ENCODE measurements at regions not wholly inside any gene's neighbourhood (a gene's known extent, or its start where the extent isn't known, plus 50 kb on each side); places are given as distances from the start of the nearest gene placed in this dataset.

DNA sequence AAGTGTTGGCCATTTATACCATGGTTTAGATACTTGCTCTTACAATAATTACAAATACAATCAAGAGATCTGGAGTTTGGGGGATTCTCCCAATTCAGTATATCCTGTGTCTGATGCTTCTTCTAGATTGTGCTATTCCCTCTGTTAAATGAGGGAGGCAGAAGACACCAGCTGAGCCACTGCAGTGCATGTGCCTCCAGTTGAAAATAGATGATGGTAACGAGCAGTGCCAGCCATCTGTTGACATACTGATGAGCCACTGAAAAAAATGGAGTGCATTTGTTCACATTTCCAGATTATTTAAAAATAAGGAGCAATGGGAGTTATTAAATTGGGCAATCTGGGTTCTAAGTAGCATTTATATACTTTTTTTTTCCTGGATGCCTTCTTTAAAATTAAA is 1428.0 kb upstream of the TENM4 start:
- TF ChIP-seq, protein P1, sequence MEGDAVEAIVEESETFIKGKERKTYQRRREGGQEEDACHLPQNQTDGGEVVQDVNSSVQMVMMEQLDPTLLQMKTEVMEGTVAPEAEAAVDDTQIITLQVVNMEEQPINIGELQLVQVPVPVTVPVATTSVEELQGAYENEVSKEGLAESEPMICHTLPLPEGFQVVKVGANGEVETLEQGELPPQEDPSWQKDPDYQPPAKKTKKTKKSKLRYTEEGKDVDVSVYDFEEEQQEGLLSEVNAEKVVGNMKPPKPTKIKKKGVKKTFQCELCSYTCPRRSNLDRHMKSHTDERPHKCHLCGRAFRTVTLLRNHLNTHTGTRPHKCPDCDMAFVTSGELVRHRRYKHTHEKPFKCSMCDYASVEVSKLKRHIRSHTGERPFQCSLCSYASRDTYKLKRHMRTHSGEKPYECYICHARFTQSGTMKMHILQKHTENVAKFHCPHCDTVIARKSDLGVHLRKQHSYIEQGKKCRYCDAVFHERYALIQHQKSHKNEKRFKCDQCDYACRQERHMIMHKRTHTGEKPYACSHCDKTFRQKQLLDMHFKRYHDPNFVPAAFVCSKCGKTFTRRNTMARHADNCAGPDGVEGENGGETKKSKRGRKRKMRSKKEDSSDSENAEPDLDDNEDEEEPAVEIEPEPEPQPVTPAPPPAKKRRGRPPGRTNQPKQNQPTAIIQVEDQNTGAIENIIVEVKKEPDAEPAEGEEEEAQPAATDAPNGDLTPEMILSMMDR (IDR thresholded peaks at IDR 0.05) = no peak
- no peak for TF ChIP-seq POLR2A (IDR thresholded peaks at IDR 0.05)
